HepG2 (cell line): ENCODE measurements at regions not wholly inside any gene's neighbourhood (a gene's known extent, or its start where the extent isn't known, plus 50 kb on each side); places are given as distances from the start of the nearest gene placed in this dataset.

ENCODE experiments used
- CCDC6 ChIP-seq: sonication (generic); formaldehyde crosslinking; IDR thresholded peaks from 2 replicates; pipeline ENCODE4 v1.8.1; 2022; ENCODE audit warnings: mild to moderate bottlenecking, missing genetic modification reagents, moderate library complexity
- MYNN ChIP-seq: sonication (generic); formaldehyde crosslinking; IDR thresholded peaks from 2 replicates; pipeline ENCODE4 v1.4.0; 2020; ENCODE audit warnings: mild to moderate bottlenecking, low read depth, missing genetic modification reagents
- SMAD9 ChIP-seq: sonication (generic); formaldehyde crosslinking; IDR thresholded peaks from 2 replicates; pipeline ENCODE4 v1.5.1; 2020; ENCODE audit warnings: mild to moderate bottlenecking, missing genetic modification reagents

- no peak for TF ChIP-seq CCDC6 (CRISPR knock-in tag)
- no peak for TF ChIP-seq MYNN (CRISPR knock-in tag)
- no peak for TF ChIP-seq SMAD9 (CRISPR knock-in tag)
Observed at GRCh38 chr4:14898989-14899388, 103.3 kb upstream of the CPEB2 start.
